ENCODE measurements at regions not wholly inside any gene's neighbourhood (a gene's known extent, or its start where the extent isn't known, plus 50 kb on each side); places are given as distances from the start of the nearest gene placed in this dataset.

DNA sequence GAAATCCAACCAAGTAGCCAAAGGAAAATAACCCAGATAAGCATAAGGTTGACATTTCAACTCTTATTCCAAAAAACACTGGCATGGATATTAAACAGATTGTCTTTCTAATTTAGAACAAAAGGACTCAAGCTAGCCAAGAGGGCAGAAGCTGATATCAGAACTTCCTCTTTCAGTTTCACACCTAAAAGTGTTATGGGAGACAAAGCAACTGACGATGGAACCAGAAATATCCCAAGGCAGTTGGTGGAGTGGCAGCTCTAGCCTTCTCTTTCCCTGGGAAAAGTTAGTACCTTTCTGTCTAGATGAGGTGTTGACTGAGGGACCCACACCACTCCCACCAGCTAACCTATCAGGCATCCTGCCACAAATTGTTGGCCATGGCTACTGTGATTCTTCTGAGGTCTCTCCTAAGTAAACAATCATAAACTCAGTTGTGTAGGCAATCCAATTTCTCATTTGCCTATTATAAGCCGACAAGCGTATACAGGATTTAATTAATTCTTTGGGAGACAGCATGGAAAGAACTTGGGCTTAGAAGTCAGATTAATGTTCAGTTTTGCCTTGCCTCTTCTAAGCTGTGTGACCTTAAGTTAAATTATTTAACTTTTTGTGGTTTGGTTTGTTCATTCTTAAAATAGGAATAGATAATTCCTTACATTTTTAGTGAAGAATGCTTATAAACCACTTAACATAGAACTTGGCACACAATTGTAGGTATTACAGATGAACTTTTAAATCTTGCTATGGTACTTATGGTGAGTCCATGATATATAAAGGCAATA, 110.9 kb upstream of the ADAMTSL1 start:
- TF ChIP-seq, protein P1, sequence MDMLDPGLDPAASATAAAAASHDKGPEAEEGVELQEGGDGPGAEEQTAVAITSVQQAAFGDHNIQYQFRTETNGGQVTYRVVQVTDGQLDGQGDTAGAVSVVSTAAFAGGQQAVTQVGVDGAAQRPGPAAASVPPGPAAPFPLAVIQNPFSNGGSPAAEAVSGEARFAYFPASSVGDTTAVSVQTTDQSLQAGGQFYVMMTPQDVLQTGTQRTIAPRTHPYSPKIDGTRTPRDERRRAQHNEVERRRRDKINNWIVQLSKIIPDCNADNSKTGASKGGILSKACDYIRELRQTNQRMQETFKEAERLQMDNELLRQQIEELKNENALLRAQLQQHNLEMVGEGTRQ (IDR thresholded peaks at IDR 0.05; ENCODE audit: low read depth, low read length), result no peak
- TF ChIP-seq POLR2A (IDR thresholded peaks at IDR 0.05; ENCODE audit: low read depth, low read length), result no peak
- TF ChIP-seq, protein P2, sequence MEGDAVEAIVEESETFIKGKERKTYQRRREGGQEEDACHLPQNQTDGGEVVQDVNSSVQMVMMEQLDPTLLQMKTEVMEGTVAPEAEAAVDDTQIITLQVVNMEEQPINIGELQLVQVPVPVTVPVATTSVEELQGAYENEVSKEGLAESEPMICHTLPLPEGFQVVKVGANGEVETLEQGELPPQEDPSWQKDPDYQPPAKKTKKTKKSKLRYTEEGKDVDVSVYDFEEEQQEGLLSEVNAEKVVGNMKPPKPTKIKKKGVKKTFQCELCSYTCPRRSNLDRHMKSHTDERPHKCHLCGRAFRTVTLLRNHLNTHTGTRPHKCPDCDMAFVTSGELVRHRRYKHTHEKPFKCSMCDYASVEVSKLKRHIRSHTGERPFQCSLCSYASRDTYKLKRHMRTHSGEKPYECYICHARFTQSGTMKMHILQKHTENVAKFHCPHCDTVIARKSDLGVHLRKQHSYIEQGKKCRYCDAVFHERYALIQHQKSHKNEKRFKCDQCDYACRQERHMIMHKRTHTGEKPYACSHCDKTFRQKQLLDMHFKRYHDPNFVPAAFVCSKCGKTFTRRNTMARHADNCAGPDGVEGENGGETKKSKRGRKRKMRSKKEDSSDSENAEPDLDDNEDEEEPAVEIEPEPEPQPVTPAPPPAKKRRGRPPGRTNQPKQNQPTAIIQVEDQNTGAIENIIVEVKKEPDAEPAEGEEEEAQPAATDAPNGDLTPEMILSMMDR (conservative IDR thresholded peaks at IDR 0.05; ENCODE audit: low read depth, low read length), result no peak
- TF ChIP-seq CEBPB (IDR thresholded peaks at IDR 0.05; ENCODE audit: low read depth, low read length), result no peak
- no peak for TF ChIP-seq BHLHE40 (IDR thresholded peaks at IDR 0.05; ENCODE audit: low read depth, low read length)
- TF ChIP-seq SMC3 (IDR thresholded peaks at IDR 0.05; ENCODE audit: low read depth, low read length), result no peak
- no peak for TF ChIP-seq MAFK (IDR thresholded peaks at IDR 0.05; ENCODE audit: low read depth, low read length)
- TF ChIP-seq RAD21 (IDR thresholded peaks at IDR 0.05; ENCODE audit: low read length), result no peak
- TF ChIP-seq FOS (IDR thresholded peaks at IDR 0.05; ENCODE audit: low read depth, low read length), result no peak
- no peak for TF ChIP-seq MXI1 (IDR thresholded peaks at IDR 0.05; ENCODE audit: borderline replicate concordance, low read depth, low read length)
- no peak for TF ChIP-seq RCOR1 (IDR thresholded peaks at IDR 0.05; ENCODE audit: insufficient replicate concordance, low read length)
